Upper lobe of left lung (tissue), 6 donors: ENCODE measurements at regions not wholly inside any gene's neighbourhood (a gene's known extent, or its start where the extent isn't known, plus 50 kb on each side); places are given as distances from the start of the nearest gene placed in this dataset.

Experiments
- ATAC-seq, 2 donors: fragments of 200-7000 bp; cut with Tn5 transposase; one replicate each; pipeline ENCODE4 v1.9.1; 2022; ENCODE audit warnings: mild to moderate bottlenecking in 2 of 2, moderate library complexity in 2 of 2; ENCODE audit not compliant: low FRiP score in 2 of 2
- DNase-seq, 2 donors: peaks; one replicate each; pipeline ENCODE4 v3.0.0-alpha.2; 2019 to 2020
- H3K27ac ChIP-seq, 4 donors: fragments of 200-600 bp; sonication (generic); one replicate each; pipeline ENCODE4 v1.5.1; 2016 to 2019
- H3K27me3 ChIP-seq, 4 donors: fragments of 200-600 bp; sonication (generic); one replicate each; pipeline ENCODE4 v1.5.1; 2017 to 2019
- H3K36me3 ChIP-seq, 4 donors: fragments of 200-600 bp; sonication (generic); one replicate each; pipeline ENCODE4 v1.5.1; 2016 to 2019
- H3K4me1 ChIP-seq, 4 donors: fragments of 200-600 bp; sonication (generic); one replicate each; pipeline ENCODE4 v1.5.1; 2018 to 2019
- H3K4me3 ChIP-seq, 4 donors: fragments of 200-600 bp; sonication (generic); one replicate each; pipeline ENCODE4 v1.5.1; 2017 to 2019; ENCODE audit warnings: mild to moderate bottlenecking in 2 of 4, moderate library complexity in 1 of 4
- H3K9me3 ChIP-seq, 4 donors: fragments of 200-600 bp; sonication (generic); one replicate each; pipeline ENCODE4 v1.5.1; 2018 to 2019
- EP300 ChIP-seq, 4 donors: sonication (generic); formaldehyde crosslinking; IDR thresholded peaks; one replicate each; pipeline ENCODE4 v1.5.1; 2017; ENCODE audit warnings: antibody characterized with exemption in 4 of 4, control low read depth in 2 of 4
- POLR2A ChIP-seq, 4 donors: fragments of 450-650 bp; IDR thresholded peaks; one replicate each; pipeline ENCODE4 v1.5.1; 2016 to 2017; ENCODE audit warnings: antibody characterized with exemption in 4 of 4, mild to moderate bottlenecking in 2 of 4
- POLR2AphosphoS5 ChIP-seq, 2 donors: sonication (generic); formaldehyde crosslinking; IDR thresholded peaks; one replicate each; pipeline ENCODE4 v1.5.1; 2017; ENCODE audit warnings: antibody characterized with exemption in 2 of 2
- WGBS, 2 donors: methylation state at CpG; one replicate each; pipeline ENCODE4 v1.1.5; 2017 to 2018; 5-methylcytosine and 5-hydroxymethylcytosine counted together
- TF ChIP-seq, protein P1 (sequence below), 6 experiments: fragments of 450-650 bp in 4 of 6; fragments of 200-600 bp in 2 of 6; sonication (generic) in 2 of 6; IDR thresholded peaks; one replicate each; pipeline ENCODE4 v1.5.1; 2016 to 2019; ENCODE audit warnings: antibody characterized with exemption in 6 of 6
- donor health status: DM: no; HTN: no; CAD: no; lungs with moderate emphysema.
- donor health status: DM: no; HTN: yes; CAD: no; lungs with severe emphysema.

DNA sequence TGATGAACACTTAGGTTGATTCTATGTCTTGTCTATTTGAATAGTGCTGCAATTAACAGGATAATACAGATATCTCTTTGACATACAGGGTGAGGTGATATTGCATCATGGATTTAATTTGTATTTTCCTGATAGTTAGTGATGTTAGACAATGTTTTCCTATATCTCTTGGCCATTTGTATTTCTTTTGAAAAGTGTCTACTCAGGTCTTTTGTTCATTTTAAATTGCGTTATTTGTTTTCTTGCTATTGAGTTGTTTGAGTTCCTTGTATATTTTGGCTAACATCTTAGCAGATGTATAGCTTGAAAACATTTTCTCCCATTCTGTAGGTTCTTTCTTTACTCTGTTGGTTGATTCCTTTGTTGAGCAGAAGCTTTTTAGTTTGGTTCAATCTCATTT, 460.6 kb downstream of the CCDC91 start:
- Histone ChIP-seq H3K4me3 (no peak overlapping the region), H3K36me3 (no peaks in the 10 kb centered on the region), H3K9me3 (no peaks in the 10 kb centered on the region), H3K27ac (no peak overlapping the region), H3K4me1 (no peaks in the 10 kb centered on the region), H3K27me3 (no peaks in the 10 kb centered on the region)
- WGBS, 2 donors = 95 to 100% methylated on average over 1 of the region's 1 CpG
- no peak for ATAC-seq
- DNase-seq = no peak
- TF ChIP-seq, protein P1, sequence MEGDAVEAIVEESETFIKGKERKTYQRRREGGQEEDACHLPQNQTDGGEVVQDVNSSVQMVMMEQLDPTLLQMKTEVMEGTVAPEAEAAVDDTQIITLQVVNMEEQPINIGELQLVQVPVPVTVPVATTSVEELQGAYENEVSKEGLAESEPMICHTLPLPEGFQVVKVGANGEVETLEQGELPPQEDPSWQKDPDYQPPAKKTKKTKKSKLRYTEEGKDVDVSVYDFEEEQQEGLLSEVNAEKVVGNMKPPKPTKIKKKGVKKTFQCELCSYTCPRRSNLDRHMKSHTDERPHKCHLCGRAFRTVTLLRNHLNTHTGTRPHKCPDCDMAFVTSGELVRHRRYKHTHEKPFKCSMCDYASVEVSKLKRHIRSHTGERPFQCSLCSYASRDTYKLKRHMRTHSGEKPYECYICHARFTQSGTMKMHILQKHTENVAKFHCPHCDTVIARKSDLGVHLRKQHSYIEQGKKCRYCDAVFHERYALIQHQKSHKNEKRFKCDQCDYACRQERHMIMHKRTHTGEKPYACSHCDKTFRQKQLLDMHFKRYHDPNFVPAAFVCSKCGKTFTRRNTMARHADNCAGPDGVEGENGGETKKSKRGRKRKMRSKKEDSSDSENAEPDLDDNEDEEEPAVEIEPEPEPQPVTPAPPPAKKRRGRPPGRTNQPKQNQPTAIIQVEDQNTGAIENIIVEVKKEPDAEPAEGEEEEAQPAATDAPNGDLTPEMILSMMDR (IDR thresholded peaks at IDR 0.05) = no peak
- no peak for TF ChIP-seq EP300 (IDR thresholded peaks at IDR 0.05)
- no peak for TF ChIP-seq POLR2AphosphoS5 (IDR thresholded peaks at IDR 0.05)
- TF ChIP-seq POLR2A (IDR thresholded peaks at IDR 0.05) = no peak

DNA sequence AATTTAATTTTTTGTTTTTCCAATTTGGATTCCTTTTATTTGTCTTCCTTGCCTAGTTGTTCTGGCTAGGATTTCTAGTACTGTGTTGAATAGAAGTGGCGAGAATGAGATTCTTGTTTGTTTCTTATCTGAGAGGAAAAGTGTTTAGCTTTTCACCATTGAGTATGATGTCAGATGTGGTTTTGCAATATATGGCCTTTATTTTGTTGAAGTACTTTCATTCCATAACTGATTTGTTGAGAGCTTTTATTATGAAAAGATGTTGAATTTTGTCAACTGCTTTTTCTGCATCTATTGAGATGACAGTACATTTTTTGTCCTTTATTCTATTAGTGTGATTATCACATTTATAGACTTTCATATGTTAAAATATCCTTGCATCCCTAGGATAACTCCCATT, 462.0 kb downstream of the CCDC91 start:
- Histone ChIP-seq H3K36me3 (no peaks in the 10 kb centered on the region), H3K9me3 (no peaks in the 10 kb centered on the region), H3K27ac (no peak overlapping the region), H3K4me3 (no peak overlapping the region), H3K4me1 (no peaks in the 10 kb centered on the region), H3K27me3 (no peaks in the 10 kb centered on the region)
- WGBS, 2 donors = 52 to 58% methylated on average over 1 of the region's 1 CpG
- TF ChIP-seq POLR2A (IDR thresholded peaks at IDR 0.05) (no peak), POLR2AphosphoS5 (IDR thresholded peaks at IDR 0.05) (no peak), EP300 (IDR thresholded peaks at IDR 0.05) (no peak)
- TF ChIP-seq, protein P1 (IDR thresholded peaks at IDR 0.05) = no peak
- DNase-seq (no peak), ATAC-seq (no peak)

DNA sequence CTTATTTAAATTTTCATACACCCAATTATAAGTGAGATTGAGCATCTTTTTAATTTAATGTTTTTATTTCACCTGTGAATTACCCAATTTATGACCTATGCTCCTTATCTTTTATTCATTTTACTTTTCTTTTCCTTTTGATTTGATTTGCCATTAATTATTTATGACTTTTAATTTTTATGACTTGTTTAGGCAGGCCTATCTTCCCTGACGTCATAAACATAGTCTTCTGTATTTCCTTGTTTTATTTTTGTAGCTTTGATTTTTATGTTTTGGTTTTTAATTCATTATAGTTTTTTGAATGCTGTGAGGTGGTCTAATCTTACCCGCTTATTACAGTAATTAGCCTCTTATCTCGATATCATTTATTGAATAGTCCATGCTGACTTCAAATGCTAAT, 467.1 kb upstream of the FAR2 start:
- Histone ChIP-seq H3K36me3 (no peaks in the 10 kb centered on the region), H3K4me1 (no peaks in the 10 kb centered on the region), H3K27ac (no peak overlapping the region), H3K27me3 (no peaks in the 10 kb centered on the region), H3K4me3 (no peak overlapping the region), H3K9me3 (no peaks in the 10 kb centered on the region)
- TF ChIP-seq POLR2A (IDR thresholded peaks at IDR 0.05) (no peak), EP300 (IDR thresholded peaks at IDR 0.05) (no peak), POLR2AphosphoS5 (IDR thresholded peaks at IDR 0.05) (no peak)
- TF ChIP-seq, protein P1 (IDR thresholded peaks at IDR 0.05) = no peak
- 89 to 91% methylated on average over 3 of the region's 3 CpGs for WGBS, 2 donors
- no peak for DNase-seq
- ATAC-seq = no peak

DNA sequence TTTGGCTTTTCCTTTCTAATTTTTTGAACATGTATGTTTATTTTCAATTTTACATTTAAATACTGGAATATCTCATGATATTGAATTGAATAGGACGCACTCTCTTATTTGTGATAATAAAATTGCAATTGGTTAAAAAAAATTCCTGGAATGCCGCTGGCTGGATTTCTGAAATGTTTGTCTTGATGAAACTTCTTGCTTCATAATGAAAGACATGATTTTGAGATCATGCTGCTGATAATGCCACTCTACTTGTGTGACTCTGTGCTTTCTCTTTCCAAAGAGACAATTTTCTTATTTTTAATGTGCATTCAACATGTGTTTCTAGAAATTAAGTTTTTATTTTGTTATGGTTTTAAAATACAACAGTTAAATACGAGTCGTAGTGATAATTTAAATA, 465.7 kb upstream of the FAR2 start:
- no peaks in the 10 kb centered on the region for H3K9me3 ChIP-seq
- H3K36me3 ChIP-seq = no peaks in the 10 kb centered on the region
- WGBS, 2 donors = 84 to 90% methylated on average over 4 of the region's 4 CpGs
- TF ChIP-seq EP300 (IDR thresholded peaks at IDR 0.05) = no peak
- TF ChIP-seq POLR2AphosphoS5 (IDR thresholded peaks at IDR 0.05) = no peak
- TF ChIP-seq POLR2A (IDR thresholded peaks at IDR 0.05) = no peak
- TF ChIP-seq, protein P1 (IDR thresholded peaks at IDR 0.05) = no peak
- no peaks in the 10 kb centered on the region for H3K4me1 ChIP-seq
- DNase-seq = no peak
- no peaks in the 10 kb centered on the region for H3K27me3 ChIP-seq
- no peak overlapping the region for H3K4me3 ChIP-seq
- no peak overlapping the region for H3K27ac ChIP-seq
- ATAC-seq = no peak

DNA sequence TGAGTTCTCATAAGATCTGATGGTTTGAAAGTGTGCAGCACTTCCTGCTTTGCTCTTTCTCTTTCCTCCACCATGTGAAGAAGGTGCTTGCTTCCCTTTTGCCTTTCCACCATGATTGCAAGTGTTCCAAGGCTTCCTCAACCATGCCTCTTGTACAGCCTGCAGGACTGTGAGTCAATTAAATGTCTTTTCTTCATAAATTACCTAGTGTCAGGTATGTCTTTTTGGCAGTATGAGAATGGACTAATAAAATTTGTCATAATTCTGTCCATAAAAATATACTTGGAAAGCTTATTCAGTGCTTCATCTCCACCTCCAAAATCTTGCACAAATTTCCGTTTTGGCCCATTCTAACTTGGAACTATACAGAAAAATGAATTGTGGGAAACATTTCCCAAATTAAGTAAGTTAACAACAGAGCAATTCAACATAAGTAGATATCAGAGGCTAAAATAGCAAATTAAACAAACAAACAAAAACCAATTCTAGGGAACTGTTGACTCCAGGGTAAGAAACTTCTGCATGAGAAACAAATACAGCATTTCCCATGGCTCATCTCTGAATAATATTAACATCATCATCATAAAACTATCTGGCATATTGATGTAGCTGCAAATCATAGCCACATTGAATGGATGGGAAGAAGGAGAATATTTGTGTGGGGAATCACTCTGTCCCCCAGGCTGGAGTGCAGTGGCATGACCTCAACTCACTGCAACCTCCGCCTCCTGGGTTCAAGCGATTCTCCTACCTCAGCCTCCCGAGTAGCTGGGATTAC, 459.5 kb upstream of the FAR2 start:
- no peaks in the 10 kb centered on the region for H3K4me1 ChIP-seq
- H3K9me3 ChIP-seq = no peaks in the 10 kb centered on the region
- no peaks in the 10 kb centered on the region for H3K27me3 ChIP-seq
- ATAC-seq (no peak), DNase-seq (no peak)
- no peak overlapping the region for H3K4me3 ChIP-seq
- no peak for TF ChIP-seq POLR2AphosphoS5 (IDR thresholded peaks at IDR 0.05)
- H3K27ac ChIP-seq = no peak overlapping the region
- no peaks in the 10 kb centered on the region for H3K36me3 ChIP-seq
- WGBS, 2 donors = 88 to 91% methylated on average over 4 of the region's 4 CpGs
